PFSK-1 (cell line): ENCODE measurements at regions not wholly inside any gene's neighbourhood (a gene's known extent, or its start where the extent isn't known, plus 50 kb on each side); places are given as distances from the start of the nearest gene placed in this dataset.

Experiments
- FOXP2 ChIP-seq: optimal IDR thresholded peaks from 2 replicates; pipeline ENCODE3; 2011; ENCODE audit warnings: borderline replicate concordance, control low read depth, inconsistent platforms; ENCODE audit not compliant: insufficient read depth; ENCODE audit errors: extremely low read length, extremely low read depth
- POLR2AphosphoS5 ChIP-seq: IDR thresholded peaks from 2 replicates; pipeline ENCODE4 v1.6.1; 2012; ENCODE audit warnings: low read depth, mild to moderate bottlenecking, control low read depth, low read length, moderate library complexity
- SIN3A ChIP-seq: IDR thresholded peaks from 2 replicates; pipeline ENCODE4 v1.6.1; 2012; ENCODE audit warnings: mild to moderate bottlenecking, low read length, moderate library complexity, borderline replicate concordance; ENCODE audit not compliant: insufficient read depth
- TAF1 ChIP-seq: IDR thresholded peaks from 2 replicates; pipeline ENCODE4 v1.6.1; 2012; ENCODE audit warnings: low read length, control low read depth, borderline replicate concordance; ENCODE audit not compliant: insufficient read depth
- TF ChIP-seq, protein P1 (sequence below), 2 experiments: IDR thresholded peaks; 2 replicates each; pipeline versions ENCODE4 v1.6.1 to v1.8.0; 2011 to 2012; ENCODE audit warnings: low read depth in 2 of 2, low read length in 2 of 2, control low read depth in 1 of 2, inconsistent platforms in 1 of 2, mild to moderate bottlenecking in 1 of 2, moderate library complexity in 1 of 2; ENCODE audit not compliant: insufficient read depth in 1 of 2

DNA sequence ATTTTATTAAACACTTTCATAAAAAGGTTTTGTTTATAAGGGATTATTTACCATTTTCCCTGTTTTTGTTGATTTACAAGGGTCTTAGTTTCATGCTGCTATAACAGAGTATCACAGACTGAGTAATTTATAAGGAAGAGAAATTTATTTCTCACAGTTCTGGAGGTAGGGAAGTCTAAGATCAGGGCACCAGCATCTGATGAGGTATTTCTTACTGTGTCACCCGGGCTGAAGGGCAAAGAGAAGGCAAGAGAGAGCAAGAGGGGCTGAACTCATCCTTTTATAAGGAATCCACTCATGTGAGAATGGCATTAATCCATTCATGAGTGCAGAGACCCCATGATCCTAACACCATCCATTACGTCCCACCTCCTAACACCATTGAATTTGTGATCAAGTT is 160.0 kb upstream of the SLC39A10 start:
- TF ChIP-seq TAF1 = no peak
- TF ChIP-seq, protein P1, sequence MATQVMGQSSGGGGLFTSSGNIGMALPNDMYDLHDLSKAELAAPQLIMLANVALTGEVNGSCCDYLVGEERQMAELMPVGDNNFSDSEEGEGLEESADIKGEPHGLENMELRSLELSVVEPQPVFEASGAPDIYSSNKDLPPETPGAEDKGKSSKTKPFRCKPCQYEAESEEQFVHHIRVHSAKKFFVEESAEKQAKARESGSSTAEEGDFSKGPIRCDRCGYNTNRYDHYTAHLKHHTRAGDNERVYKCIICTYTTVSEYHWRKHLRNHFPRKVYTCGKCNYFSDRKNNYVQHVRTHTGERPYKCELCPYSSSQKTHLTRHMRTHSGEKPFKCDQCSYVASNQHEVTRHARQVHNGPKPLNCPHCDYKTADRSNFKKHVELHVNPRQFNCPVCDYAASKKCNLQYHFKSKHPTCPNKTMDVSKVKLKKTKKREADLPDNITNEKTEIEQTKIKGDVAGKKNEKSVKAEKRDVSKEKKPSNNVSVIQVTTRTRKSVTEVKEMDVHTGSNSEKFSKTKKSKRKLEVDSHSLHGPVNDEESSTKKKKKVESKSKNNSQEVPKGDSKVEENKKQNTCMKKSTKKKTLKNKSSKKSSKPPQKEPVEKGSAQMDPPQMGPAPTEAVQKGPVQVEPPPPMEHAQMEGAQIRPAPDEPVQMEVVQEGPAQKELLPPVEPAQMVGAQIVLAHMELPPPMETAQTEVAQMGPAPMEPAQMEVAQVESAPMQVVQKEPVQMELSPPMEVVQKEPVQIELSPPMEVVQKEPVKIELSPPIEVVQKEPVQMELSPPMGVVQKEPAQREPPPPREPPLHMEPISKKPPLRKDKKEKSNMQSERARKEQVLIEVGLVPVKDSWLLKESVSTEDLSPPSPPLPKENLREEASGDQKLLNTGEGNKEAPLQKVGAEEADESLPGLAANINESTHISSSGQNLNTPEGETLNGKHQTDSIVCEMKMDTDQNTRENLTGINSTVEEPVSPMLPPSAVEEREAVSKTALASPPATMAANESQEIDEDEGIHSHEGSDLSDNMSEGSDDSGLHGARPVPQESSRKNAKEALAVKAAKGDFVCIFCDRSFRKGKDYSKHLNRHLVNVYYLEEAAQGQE (IDR thresholded peaks at IDR 0.05; ENCODE audit: insufficient read depth in 1 of 2, low read depth in 2 of 2, low read length in 2 of 2) = no peak
- no peak for TF ChIP-seq SIN3A
- TF ChIP-seq POLR2AphosphoS5 = no peak
- no peak for TF ChIP-seq FOXP2

DNA sequence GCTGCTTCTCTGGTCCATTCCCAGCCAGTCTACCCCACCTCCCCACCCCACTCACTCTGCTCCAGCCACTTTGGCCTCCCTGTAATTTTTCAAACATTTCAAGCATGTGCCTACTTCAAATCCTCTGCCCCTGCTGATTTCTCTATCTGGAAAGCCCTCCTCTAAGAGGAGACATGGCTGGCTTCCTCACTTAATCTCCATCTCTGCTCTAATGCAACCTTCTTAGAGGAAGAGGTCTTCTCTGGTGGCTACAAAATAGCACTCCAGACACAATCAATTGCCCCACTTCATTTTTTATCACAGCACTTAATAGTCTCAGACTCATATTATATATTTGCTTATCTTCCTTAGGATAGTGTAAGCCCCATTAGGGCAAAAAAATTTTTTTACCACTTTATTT is 161.1 kb upstream of the SLC39A10 start:
- TF ChIP-seq POLR2AphosphoS5 (no peak), TAF1 (no peak), FOXP2 (no peak), SIN3A (no peak)
- TF ChIP-seq, protein P1 (IDR thresholded peaks at IDR 0.05; ENCODE audit: insufficient read depth in 1 of 2, low read depth in 2 of 2, low read length in 2 of 2) = no peak

DNA sequence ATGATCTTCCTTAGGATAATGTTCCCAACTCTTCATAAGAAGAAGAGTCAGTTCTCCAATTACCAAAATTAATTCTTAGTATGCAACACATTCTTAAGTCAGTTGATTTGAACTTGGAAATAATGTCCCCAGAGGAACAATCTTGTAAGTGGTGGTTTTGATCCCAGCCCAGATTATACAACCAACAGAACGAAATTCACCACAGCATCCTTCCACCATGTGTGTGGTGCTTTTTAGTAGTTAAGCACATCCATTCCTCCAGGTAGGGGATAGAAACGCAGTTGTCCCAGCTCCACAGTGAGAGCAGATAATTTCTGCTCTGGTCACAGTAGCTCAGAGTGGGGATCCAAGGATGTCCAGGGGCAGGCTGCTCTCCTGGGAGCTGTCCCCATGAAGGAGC is 161.7 kb upstream of the SLC39A10 start:
- no peak for TF ChIP-seq POLR2AphosphoS5
- TF ChIP-seq, protein P1 (IDR thresholded peaks at IDR 0.05; ENCODE audit: insufficient read depth in 1 of 2, low read depth in 2 of 2, low read length in 2 of 2) = no peak
- TF ChIP-seq SIN3A = no peak
- TF ChIP-seq FOXP2 = no peak
- no peak for TF ChIP-seq TAF1

DNA sequence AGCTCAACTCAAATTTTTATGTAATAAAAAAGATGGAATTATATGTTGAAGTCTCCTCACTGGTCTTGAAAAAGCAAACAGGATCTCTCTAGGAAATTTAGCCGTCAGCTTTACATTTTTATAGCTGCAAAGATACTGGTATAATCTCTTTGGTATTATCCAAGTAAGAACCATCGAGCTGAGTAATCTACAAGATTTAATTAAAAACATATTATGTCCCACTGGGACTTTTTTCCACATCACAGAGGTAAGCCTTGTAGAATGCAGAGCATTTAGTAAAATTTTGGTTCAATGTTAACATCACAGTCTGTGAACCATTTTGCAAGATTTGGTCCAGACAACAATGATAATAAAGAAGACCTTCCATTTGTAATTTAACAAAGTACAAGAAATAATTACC is 162.6 kb upstream of the SLC39A10 start:
- TF ChIP-seq FOXP2 (no peak), TAF1 (no peak), POLR2AphosphoS5 (no peak), SIN3A (no peak)
- TF ChIP-seq, protein P1 (IDR thresholded peaks at IDR 0.05; ENCODE audit: insufficient read depth in 1 of 2, low read depth in 2 of 2, low read length in 2 of 2) = no peak

DNA sequence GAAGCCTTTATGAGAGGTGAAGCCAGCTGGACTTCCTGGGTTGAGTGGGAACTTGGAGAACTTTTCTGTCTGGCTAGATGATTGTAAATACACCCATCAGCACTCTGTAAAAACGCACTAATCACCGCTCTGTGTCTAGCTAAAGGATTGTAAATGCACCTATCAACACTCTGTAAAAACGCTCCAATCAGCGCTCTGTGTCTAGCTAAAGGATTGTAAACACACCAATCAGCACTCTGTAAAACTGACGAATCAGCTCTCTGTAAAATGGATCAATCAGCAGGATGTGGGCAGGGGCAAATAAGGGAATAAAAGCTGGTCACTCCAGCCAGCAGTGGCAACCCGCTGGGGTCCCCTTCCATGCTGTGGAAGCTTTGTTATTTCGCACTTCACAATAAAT is 163.6 kb upstream of the SLC39A10 start:
- TF ChIP-seq, protein P1 (IDR thresholded peaks at IDR 0.05; ENCODE audit: insufficient read depth in 1 of 2, low read depth in 2 of 2, low read length in 2 of 2) = no peak
